Tongue (tissue), 1 donor: ENCODE measurements at regions not wholly inside any gene's neighbourhood (a gene's known extent, or its start where the extent isn't known, plus 50 kb on each side); places are given as distances from the start of the nearest gene placed in this dataset.
"Not testable (repeated sequence)": the region's sequence is repeated elsewhere in the genome, so short reads cannot be mapped to it uniquely, and the experiment has no call there.

ENCODE experiments used
- DNase-seq: peaks from one replicate; pipeline ENCODE4 v3.0.0-alpha.2; 2015

GRCh38 chr2:144010096-144010836 is 509.7 kb downstream of the ZEB2 start:
- no peak for DNase-seq

- DNase-seq, result no peak
Observed at GRCh38 chr2:144006139-144006538, 513.8 kb downstream of the ZEB2 start.

GRCh38 chr2:144004742-144005141 is 515.2 kb downstream of the ZEB2 start:
- peak; percentile 19 for DNase-seq

- DNase-seq, result no peak
Observed at GRCh38 chr2:144003460-144004075, 516.4 kb downstream of the ZEB2 start.

- DNase-seq, result no peak
Observed at GRCh38 chr2:143996974-143997373, 522.9 kb downstream of the ZEB2 start.

GRCh38 chr2:143994961-143995360 is 525.0 kb downstream of the ZEB2 start:
- no peak for DNase-seq

- DNase-seq, result not testable (repeated sequence)
Observed at GRCh38 chr2:143991596-143991995, 528.3 kb downstream of the ZEB2 start.

- DNase-seq, result no peak
Observed at GRCh38 chr2:143988082-143988481, 531.8 kb downstream of the ZEB2 start.

- no peak for DNase-seq
Observed at GRCh38 chr2:143981428-143981827, 538.5 kb downstream of the ZEB2 start.

GRCh38 chr2:143977356-143977755 is 542.6 kb downstream of the ZEB2 start:
- DNase-seq, result no peak

- no peak for DNase-seq
Observed at GRCh38 chr2:143975216-143975615, 544.7 kb downstream of the ZEB2 start.

GRCh38 chr2:143974262-143974661 is 545.7 kb downstream of the ZEB2 start:
- DNase-seq, result no peak

- no peak for DNase-seq
Observed at GRCh38 chr2:143968860-143969259, 551.1 kb downstream of the ZEB2 start.

- no peak for DNase-seq
Observed at GRCh38 chr2:143968360-143968759, 551.6 kb downstream of the ZEB2 start.

GRCh38 chr2:143965493-143966164 is 554.3 kb downstream of the ZEB2 start:
- DNase-seq, result no peak

- no peak for DNase-seq
Observed at GRCh38 chr2:143964891-143965290, 555.0 kb downstream of the ZEB2 start.

GRCh38 chr2:143960177-143960576 is 559.7 kb downstream of the ZEB2 start:
- no peak for DNase-seq

GRCh38 chr2:143957321-143957720 is 562.6 kb downstream of the ZEB2 start:
- no peak for DNase-seq

GRCh38 chr2:143955401-143956065 is 564.4 kb downstream of the ZEB2 start:
- DNase-seq, result peak; percentile 40

- no peak for DNase-seq
Observed at GRCh38 chr2:143954844-143955243, 565.1 kb downstream of the ZEB2 start.

GRCh38 chr2:143954186-143954585 is 565.7 kb downstream of the ZEB2 start:
- DNase-seq, result no peak

- no peak for DNase-seq
Observed at GRCh38 chr2:143953451-143954030, 566.4 kb downstream of the ZEB2 start.

GRCh38 chr2:143952536-143952935 is 567.4 kb downstream of the ZEB2 start:
- DNase-seq, result no peak
